B cell (primary cell): ENCODE measurements at regions not wholly inside any gene's neighbourhood (a gene's known extent, or its start where the extent isn't known, plus 50 kb on each side); places are given as distances from the start of the nearest gene placed in this dataset.

Experiments used
- EZH2 ChIP-seq: IDR thresholded peaks from 2 replicates; pipeline ENCODE4 v1.6.1; 2012; ENCODE audit warnings: borderline replicate concordance, low read depth, mild to moderate bottlenecking, moderate library complexity, low read length; ENCODE audit not compliant: insufficient read depth, poor library complexity, severe bottlenecking
- TF ChIP-seq, protein P1 (sequence below): fragments of 200-600 bp; IDR thresholded peaks from one replicate; pipeline ENCODE4 v1.8.0; 2022; ENCODE audit warnings: antibody characterized with exemption, mild to moderate bottlenecking

DNA sequence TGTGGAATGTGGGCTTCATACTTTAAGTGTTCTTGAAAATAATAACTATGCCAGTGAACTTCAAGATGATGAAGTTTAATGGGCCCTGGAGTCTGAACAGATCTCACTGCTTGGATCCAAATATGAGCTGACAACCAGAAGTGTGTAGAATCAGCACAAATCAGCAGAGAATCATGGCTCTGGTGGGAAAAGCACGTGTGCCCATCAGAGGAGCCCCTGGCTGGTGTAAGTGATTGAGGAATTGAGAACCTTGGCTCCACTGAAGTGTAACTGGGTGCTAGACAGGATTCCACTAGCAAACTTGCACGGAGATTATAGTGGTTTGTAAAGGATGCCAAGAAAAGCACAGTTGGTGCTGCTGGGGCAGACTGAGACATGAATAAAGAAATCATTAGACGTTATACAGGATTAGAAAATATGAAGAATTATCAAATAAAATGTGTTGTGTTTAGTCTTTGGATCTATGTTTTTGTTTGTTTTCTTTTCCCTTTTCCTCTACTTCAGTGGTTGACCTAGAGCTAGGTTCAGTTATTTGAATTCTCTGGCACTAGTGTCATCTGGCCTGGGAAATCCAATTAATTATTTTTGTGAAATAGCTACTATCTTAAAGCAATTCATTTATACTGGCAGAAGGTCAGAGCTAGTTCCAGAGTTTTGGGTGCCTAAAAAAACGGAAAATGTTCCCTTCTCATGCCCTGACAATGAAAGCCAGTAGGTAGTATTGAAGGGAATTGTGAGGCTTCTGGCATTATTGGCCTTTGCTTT is 175.7 kb upstream of the MEOX2 start:
- TF ChIP-seq, protein P1, sequence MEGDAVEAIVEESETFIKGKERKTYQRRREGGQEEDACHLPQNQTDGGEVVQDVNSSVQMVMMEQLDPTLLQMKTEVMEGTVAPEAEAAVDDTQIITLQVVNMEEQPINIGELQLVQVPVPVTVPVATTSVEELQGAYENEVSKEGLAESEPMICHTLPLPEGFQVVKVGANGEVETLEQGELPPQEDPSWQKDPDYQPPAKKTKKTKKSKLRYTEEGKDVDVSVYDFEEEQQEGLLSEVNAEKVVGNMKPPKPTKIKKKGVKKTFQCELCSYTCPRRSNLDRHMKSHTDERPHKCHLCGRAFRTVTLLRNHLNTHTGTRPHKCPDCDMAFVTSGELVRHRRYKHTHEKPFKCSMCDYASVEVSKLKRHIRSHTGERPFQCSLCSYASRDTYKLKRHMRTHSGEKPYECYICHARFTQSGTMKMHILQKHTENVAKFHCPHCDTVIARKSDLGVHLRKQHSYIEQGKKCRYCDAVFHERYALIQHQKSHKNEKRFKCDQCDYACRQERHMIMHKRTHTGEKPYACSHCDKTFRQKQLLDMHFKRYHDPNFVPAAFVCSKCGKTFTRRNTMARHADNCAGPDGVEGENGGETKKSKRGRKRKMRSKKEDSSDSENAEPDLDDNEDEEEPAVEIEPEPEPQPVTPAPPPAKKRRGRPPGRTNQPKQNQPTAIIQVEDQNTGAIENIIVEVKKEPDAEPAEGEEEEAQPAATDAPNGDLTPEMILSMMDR, result no peak
- TF ChIP-seq EZH2, result no peak
